AG09309 (cell line): ENCODE measurements at regions not wholly inside any gene's neighbourhood (a gene's known extent, or its start where the extent isn't known, plus 50 kb on each side); places are given as distances from the start of the nearest gene placed in this dataset.

Experiments used
- DNase-seq: peaks from one replicate; pipeline ENCODE4 v3.0.0-alpha.2; 2010; ENCODE audit warnings: low read depth
- H3K4me3 ChIP-seq: 2 replicates; pipeline ENCODE4 v1.5.1; 2011; ENCODE audit warnings: mild to moderate bottlenecking, low read depth, low read length, moderate library complexity; ENCODE audit not compliant: control insufficient read depth
- TF ChIP-seq, protein P1 (sequence below): IDR thresholded peaks from 2 replicates; pipeline ENCODE4 v1.5.1; 2011; ENCODE audit warnings: mild to moderate bottlenecking, low read depth, low read length, inconsistent platforms; ENCODE audit not compliant: insufficient read depth, control insufficient read depth; ENCODE audit errors: missing control alignments

DNA sequence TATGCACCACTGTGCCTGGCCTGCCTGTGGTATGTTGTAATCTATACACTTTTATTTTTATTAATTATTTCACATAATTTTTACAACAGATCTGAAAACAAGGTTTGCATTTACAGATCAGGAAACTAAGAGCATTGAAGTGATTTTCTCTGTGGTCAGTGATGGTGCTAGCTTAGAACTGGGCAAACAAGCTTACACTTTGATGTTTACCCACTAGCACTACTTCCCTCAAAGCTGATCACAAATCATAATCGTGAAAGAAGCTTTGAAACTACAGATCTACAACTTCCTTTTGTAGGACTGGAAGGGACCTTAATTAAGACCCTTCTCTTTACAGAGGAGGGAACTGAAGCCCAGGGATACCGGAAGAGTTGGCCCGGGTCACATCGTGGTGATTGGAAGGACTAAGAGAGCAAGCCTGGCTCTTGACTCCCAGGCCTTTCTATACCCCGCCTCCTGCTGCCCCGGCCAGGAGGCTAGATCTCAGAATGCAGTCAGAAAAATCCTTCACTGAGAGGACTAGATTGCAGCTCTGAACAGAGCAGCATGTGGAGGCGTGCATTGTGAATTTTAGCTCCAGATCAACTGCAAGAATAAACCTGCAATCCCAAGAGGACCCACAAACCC, 93.7 kb upstream of the ZNF827 start:
- TF ChIP-seq, protein P1, sequence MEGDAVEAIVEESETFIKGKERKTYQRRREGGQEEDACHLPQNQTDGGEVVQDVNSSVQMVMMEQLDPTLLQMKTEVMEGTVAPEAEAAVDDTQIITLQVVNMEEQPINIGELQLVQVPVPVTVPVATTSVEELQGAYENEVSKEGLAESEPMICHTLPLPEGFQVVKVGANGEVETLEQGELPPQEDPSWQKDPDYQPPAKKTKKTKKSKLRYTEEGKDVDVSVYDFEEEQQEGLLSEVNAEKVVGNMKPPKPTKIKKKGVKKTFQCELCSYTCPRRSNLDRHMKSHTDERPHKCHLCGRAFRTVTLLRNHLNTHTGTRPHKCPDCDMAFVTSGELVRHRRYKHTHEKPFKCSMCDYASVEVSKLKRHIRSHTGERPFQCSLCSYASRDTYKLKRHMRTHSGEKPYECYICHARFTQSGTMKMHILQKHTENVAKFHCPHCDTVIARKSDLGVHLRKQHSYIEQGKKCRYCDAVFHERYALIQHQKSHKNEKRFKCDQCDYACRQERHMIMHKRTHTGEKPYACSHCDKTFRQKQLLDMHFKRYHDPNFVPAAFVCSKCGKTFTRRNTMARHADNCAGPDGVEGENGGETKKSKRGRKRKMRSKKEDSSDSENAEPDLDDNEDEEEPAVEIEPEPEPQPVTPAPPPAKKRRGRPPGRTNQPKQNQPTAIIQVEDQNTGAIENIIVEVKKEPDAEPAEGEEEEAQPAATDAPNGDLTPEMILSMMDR, result no peak
- no peak overlapping the region for H3K4me3 ChIP-seq
- DNase-seq, result no peak

DNA sequence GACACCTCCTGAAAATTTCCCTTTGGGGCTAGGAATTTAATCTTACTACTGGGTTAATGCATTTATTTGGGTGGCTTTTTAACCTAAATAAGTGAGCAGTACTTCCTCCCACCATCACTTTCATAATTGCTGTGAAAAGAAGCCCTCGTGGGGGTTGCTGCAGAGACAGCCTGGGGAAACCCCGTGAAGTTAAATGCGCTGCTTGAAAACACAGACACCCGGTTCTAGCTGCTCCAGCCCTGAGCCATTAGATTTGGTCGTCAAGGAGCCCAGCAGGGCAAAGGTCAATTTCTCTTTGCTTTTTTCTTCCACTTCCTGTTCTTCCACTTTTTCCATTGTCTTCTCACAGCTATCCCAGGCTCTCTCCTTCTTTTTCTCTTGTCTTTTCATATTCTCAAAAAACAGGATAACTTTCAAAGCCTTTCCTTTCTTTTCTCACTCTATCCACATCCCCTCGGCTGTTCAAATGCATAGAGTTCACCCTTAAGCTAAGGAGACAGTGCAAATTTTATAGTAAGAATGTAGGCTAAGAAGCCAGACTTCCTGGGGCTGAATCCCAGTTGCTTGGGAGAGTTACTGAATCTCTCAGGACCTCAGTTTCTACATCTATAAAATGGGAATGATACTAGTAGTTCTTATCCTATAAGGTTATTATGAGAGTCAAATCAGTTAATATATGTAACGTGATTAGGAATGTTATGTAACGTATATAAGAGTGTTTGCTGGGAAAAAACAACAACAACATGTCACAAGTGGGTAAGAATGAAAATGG, 91.5 kb upstream of the ZNF827 start:
- DNase-seq, result no peak
- no peak overlapping the region for H3K4me3 ChIP-seq

DNA sequence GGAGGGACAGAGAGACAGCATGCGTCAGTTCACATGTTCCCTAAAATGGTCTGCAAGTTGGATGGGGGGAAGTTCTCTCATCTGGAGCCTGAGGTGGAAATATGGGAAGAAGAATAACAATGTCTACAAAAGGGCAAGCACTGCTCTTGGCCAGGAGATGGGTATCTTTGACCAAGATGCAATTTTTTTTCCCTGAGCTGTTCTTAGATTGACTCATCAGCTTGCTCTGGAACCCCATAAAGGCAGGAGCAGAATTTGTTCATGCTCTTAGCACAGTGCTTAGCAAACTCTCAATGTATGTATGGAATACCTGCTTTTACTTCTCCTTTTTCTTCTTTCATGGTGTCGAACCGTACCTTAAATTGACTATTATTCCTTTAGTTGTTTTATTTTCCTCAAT, 90.5 kb upstream of the ZNF827 start:
- H3K4me3 ChIP-seq, result no peak overlapping the region
- DNase-seq, result peak; percentile 33
- TF ChIP-seq, protein P1, result peak; percentile 38

More for the DNA sequence above, 91.5 kb upstream of the ZNF827 start:
- TF ChIP-seq, protein P1, result no peak

DNA sequence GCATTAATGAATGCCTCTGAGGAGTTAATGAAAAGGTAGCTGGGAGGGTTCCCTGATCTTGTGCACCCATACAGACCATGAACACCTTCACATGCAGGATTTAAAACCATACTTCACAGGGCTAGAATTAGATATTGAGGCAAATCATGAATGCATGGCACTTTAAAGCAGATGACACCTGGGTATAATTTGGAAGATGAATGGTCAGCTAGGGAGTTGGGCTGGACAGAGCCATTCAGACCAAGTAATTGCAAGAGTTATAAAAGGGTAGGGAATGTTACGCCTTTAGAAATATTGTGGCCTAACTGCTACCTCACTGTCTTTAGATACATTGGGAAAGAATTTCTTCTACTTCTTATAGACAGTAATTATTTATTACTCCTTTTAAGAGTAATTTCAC, 89.1 kb upstream of the ZNF827 start:
- no peak for DNase-seq
- H3K4me3 ChIP-seq, result no peak overlapping the region
- TF ChIP-seq, protein P1, result no peak

DNA sequence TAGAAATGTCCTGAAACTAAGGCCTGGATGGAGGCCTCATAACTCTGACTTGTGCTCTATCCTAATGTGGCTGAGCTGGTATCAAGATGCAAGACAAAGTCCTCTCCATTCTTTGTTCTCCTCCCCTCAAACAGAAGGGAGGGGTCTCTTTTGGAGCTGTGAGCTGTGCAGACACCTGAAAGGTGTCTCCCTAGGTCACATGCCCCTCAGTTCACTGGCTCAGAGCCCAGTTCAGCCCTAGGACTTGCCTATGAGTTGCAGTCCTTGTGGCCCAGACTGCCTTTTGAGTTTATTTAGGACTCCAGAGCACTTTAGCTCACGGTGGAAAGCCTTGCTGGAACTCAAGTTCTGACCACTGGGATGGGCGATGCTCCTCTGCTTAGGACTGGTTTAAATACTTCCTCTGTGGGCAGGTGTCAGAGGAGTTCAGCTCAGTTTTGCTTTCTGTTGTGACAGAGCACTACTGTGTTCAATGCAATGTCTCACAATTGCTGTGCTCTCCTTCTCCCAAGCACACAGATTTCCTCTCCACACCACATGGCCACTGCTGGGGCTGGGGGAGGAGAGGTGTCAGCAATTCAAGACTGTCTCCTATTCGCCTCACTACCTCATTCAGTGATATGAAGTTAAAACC, 84.8 kb upstream of the ZNF827 start:
- no peak overlapping the region for H3K4me3 ChIP-seq
- no peak for DNase-seq
- TF ChIP-seq, protein P1, result no peak

DNA sequence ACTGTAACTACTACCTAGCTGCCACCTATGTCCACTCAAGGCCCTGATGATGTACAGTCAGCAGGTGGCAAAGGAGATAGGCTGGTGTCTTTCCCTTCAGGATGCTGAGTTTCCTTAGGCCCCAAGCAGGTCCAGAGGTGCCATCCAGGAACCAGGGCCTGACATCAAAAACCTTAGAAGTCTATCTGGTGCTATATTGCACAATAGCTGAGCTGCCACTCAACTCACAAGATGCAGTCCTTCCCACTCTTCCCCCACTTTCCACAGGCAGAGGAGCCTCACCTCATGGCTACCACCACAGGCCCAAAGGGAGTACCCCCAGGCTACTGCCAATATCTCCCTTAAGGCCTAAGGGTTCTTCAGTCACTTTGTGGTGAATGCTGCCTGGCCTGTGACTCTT, 83.9 kb upstream of the ZNF827 start:
- no peak for DNase-seq

More for the DNA sequence above, 83.9 kb upstream of the ZNF827 start:
- TF ChIP-seq, protein P1, result no peak
- no peak overlapping the region for H3K4me3 ChIP-seq
